GM23338 (cell line): ENCODE measurements at regions not wholly inside any gene's neighbourhood (a gene's known extent, or its start where the extent isn't known, plus 50 kb on each side); places are given as distances from the start of the nearest gene placed in this dataset.

Experiments used
- ATAC-seq: fragments of 200-7000 bp; cut with Tn5 transposase; 3 replicates; pipeline ENCODE4 v1.9.1; 2020
- DNase-seq: peaks from one replicate; pipeline ENCODE4 v3.0.0-alpha.2; 2015; ENCODE audit warnings: low spot score
- H2AFZ ChIP-seq: fragments of 200-600 bp; sonication (generic); 2 replicates; pipeline ENCODE4 v1.8.0; 2016; ENCODE audit warnings: antibody characterized with exemption, mild to moderate bottlenecking, moderate library complexity
- H3F3A ChIP-seq: fragments of 200-600 bp; sonication (generic); replicated peaks from 2 replicates; pipeline ENCODE4 v1.8.0; 2017; ENCODE audit warnings: antibody characterized with exemption, mixed run types, low read depth
- H3K27ac ChIP-seq: fragments of 200-600 bp; sonication (generic); 2 replicates; pipeline ENCODE4 v1.6.1; 2016; ENCODE audit warnings: low read depth
- H3K27me3 ChIP-seq: fragments of 200-600 bp; sonication (generic); 2 replicates; pipeline ENCODE4 v1.8.0; 2016; ENCODE audit warnings: mild to moderate bottlenecking, mixed run types, moderate library complexity; ENCODE audit not compliant: insufficient read depth
- H3K36me3 ChIP-seq: fragments of 200-600 bp; sonication (generic); 2 replicates; pipeline ENCODE4 v1.8.0; 2016; ENCODE audit warnings: mild to moderate bottlenecking; ENCODE audit not compliant: insufficient read depth
- H3K4me1 ChIP-seq: fragments of 200-600 bp; sonication (generic); 2 replicates; pipeline ENCODE4 v1.8.0; 2016; ENCODE audit warnings: mild to moderate bottlenecking, moderate library complexity; ENCODE audit not compliant: insufficient read depth
- H3K4me2 ChIP-seq: fragments of 200-600 bp; sonication (generic); 2 replicates; pipeline ENCODE4 v1.7.1; 2017; ENCODE audit warnings: mixed run types
- H3K4me3 ChIP-seq: fragments of 200-600 bp; sonication (generic); 2 replicates; pipeline ENCODE4 v1.6.1; 2016; ENCODE audit warnings: mixed run types
- H3K79me2 ChIP-seq: fragments of 200-600 bp; sonication (generic); replicated peaks from 2 replicates; pipeline ENCODE4 v1.8.0; 2017; ENCODE audit warnings: mild to moderate bottlenecking; ENCODE audit not compliant: insufficient read depth
- H3K9me2 ChIP-seq: fragments of 200-600 bp; sonication (generic); 2 replicates; pipeline ENCODE4 v1.8.0; 2017; ENCODE audit not compliant: insufficient read depth
- H4K20me1 ChIP-seq: fragments of 200-600 bp; sonication (generic); replicated peaks from 2 replicates; pipeline ENCODE4 v1.8.0; 2017; ENCODE audit warnings: mild to moderate bottlenecking; ENCODE audit not compliant: insufficient read depth
- H3K27ac Mint-ChIP-seq: 2 replicates; pipeline ENCODE4 v1.8.0; 2020; ENCODE audit warnings: inconsistent platforms, mild to moderate bottlenecking, moderate library complexity, mixed read lengths
- H3K27me3 Mint-ChIP-seq: 3 replicates; pipeline ENCODE4 v1.8.0; 2022; ENCODE audit warnings: low read depth, mild to moderate bottlenecking, moderate library complexity, mixed read lengths, inconsistent platforms; ENCODE audit not compliant: insufficient read depth, poor library complexity
- H3K36me3 Mint-ChIP-seq: 3 replicates; pipeline ENCODE4 v1.8.0; 2021; ENCODE audit warnings: low read depth, mild to moderate bottlenecking, inconsistent platforms, moderate library complexity, mixed read lengths
- H3K4me1 Mint-ChIP-seq: 3 replicates; pipeline ENCODE4 v1.8.0; 2020; ENCODE audit warnings: mild to moderate bottlenecking, inconsistent platforms, mixed read lengths
- H3K4me3 Mint-ChIP-seq: 3 replicates; pipeline ENCODE4 v1.8.0; 2021; ENCODE audit warnings: moderate library complexity, mild to moderate bottlenecking, inconsistent platforms, mixed read lengths
- H3K9me3 Mint-ChIP-seq: 3 replicates; pipeline ENCODE4 v1.8.0; 2020; ENCODE audit warnings: moderate library complexity, mild to moderate bottlenecking, inconsistent platforms, mixed read lengths
- CREB1 ChIP-seq: fragments of 250-450 bp; sonication (Bioruptor Pico); IDR thresholded peaks from 2 replicates; pipeline ENCODE4 v1.5.0; 2020; ENCODE audit warnings: low read depth, mild to moderate bottlenecking, moderate library complexity
- CTCF ChIP-seq, 2 experiments: fragments of 200-600 bp in 1 of 2; sonication (generic) in 1 of 2; conservative IDR thresholded peaks; 2 replicates each; pipeline versions ENCODE4 v1.5.1 to v1.6.1; 2016 to 2017; ENCODE audit warnings: antibody characterized with exemption in 2 of 2, low read depth in 2 of 2, mild to moderate bottlenecking in 2 of 2, moderate library complexity in 1 of 2
- ETS1 ChIP-seq: IDR thresholded peaks from 2 replicates; pipeline ENCODE4 v1.6.1; 2016; ENCODE audit warnings: antibody characterized with exemption
- EZH2 ChIP-seq: fragments of 200-600 bp; sonication (generic); IDR thresholded peaks from one replicate; pipeline ENCODE4 v1.8.0; 2017; ENCODE audit warnings: antibody characterized with exemption, mild to moderate bottlenecking, low read depth; ENCODE audit not compliant: unreplicated experiment
- EZH2phosphoT487 ChIP-seq: fragments of 200-600 bp; sonication (generic); IDR thresholded peaks from one replicate; pipeline ENCODE4 v1.8.1; 2018; ENCODE audit warnings: antibody characterized with exemption; ENCODE audit not compliant: unreplicated experiment
- JUNB ChIP-seq: IDR thresholded peaks from one replicate; pipeline ENCODE4 v1.6.1; 2016; ENCODE audit warnings: antibody characterized with exemption; ENCODE audit not compliant: unreplicated experiment
- NANOG ChIP-seq: IDR thresholded peaks from 2 replicates; pipeline ENCODE4 v1.6.1; 2016; ENCODE audit warnings: antibody characterized with exemption, borderline replicate concordance
- POLR2AphosphoS5 ChIP-seq: IDR thresholded peaks from 2 replicates; pipeline ENCODE4 v1.6.1; 2016; ENCODE audit warnings: antibody characterized with exemption, low read depth
- REST ChIP-seq: IDR thresholded peaks from one replicate; pipeline ENCODE4 v1.6.1; 2018; ENCODE audit warnings: antibody characterized with exemption; ENCODE audit not compliant: unreplicated experiment
- STAT1 ChIP-seq: IDR thresholded peaks from one replicate; pipeline ENCODE4 v1.6.1; 2016; ENCODE audit warnings: antibody characterized with exemption; ENCODE audit not compliant: unreplicated experiment
- ZNF114 ChIP-seq: fragments of 250-450 bp; sonication (Bioruptor Pico); IDR thresholded peaks from 2 replicates; pipeline ENCODE4 v1.5.0; 2020; ENCODE audit warnings: mild to moderate bottlenecking, moderate library complexity
- ZNF331 ChIP-seq: fragments of 250-450 bp; sonication (Bioruptor Pico); IDR thresholded peaks from 2 replicates; pipeline ENCODE4 v1.5.0; 2020; ENCODE audit warnings: low read depth, mild to moderate bottlenecking, moderate library complexity
- ZNF462 ChIP-seq: fragments of 250-450 bp; sonication (Bioruptor Pico); IDR thresholded peaks from 2 replicates; pipeline ENCODE4 v1.5.0; 2020; ENCODE audit warnings: mild to moderate bottlenecking, moderate library complexity

- DNase-seq: no peak
- no peak for ATAC-seq
- Histone ChIP-seq H3K27me3 (no peaks in the 10 kb centered on the region), H3K36me3 (no peaks in the 10 kb centered on the region), H3K9me2 (no peaks in the 10 kb centered on the region; the same call in 1 of the 2 replicates), H3F3A (no peaks in the 10 kb centered on the region), H3K4me2 (no peak overlapping the region), H3K79me2 (no peaks in the 10 kb centered on the region), H3K4me1 (0 out of 2 replicates have a peak, but pooled peaks cover 4% of the 10 kb centered on the region), H3K27ac (no peak overlapping the region), H2AFZ (no peak overlapping the region), H3K4me3 (no peak overlapping the region), H4K20me1 (no peaks in the 10 kb centered on the region)
- H3K36me3 Mint-ChIP-seq: peaks cover 11% of the 10 kb centered on the region; the same call in 2 of the 3 replicates
- TF ChIP-seq EZH2 (no peak), POLR2AphosphoS5 (no peak), EZH2phosphoT487 (no peak), NANOG (no peak), ZNF462 (no peak), ETS1 (no peak), CREB1 (no peak), REST (no peak), CTCF (conservative IDR thresholded peaks at IDR 0.05; ENCODE audit: low read depth in 2 of 2) (no peak), ZNF331 (CRISPR knock-in tag) (no peak), STAT1 (no peak), ZNF114 (no peak), JUNB (no peak)
- peaks cover 15% of the 10 kb centered on the region for H3K4me1 Mint-ChIP-seq
- no peak overlapping the region for H3K27ac Mint-ChIP-seq
- peaks cover 5% of the 10 kb centered on the region; the same call in 2 of the 3 replicates for H3K9me3 Mint-ChIP-seq
- no peaks in the 10 kb centered on the region for H3K27me3 Mint-ChIP-seq
- no peak overlapping the region for H3K4me3 Mint-ChIP-seq
Observed at GRCh38 chr2:19174176-19174575, 184.2 kb downstream of the OSR1 start.
